HG03108 (cell line): ENCODE measurements at regions not wholly inside any gene's neighbourhood (a gene's known extent, or its start where the extent isn't known, plus 50 kb on each side); places are given as distances from the start of the nearest gene placed in this dataset.

Experiments
- ATAC-seq: cut with Tn5 transposase; IDR thresholded peaks from one replicate; pipeline ENCODE4 v1.9.1; 2021; ENCODE audit warnings: moderate library complexity; ENCODE audit not compliant: unreplicated experiment

DNA sequence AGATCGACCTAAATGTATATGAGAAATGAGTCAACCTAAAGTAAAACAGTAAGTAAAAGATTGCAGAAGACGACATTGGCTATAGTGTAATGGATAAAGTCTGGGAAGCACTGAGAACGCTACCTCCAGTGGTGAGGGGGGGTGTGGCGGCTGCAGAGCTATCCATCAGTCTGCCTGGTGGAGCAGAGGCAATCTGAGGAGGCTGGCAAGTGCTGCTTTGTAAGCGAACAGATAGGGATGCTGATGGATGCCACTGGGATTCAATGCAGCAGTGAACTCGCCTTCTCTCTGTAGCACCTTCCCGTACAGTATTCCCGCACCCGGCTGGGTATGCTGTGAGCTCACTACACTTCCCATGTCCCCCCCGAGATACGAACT, 261.5 kb downstream of the NSG2 start:
- no peak for ATAC-seq

GRCh38 chr5:174307656-174308271, 262.3 kb downstream of the NSG2 start:
- no peak for ATAC-seq

- no peak for ATAC-seq
These were observed 263.8 kb downstream of the NSG2 start for GRCh38 chr5:174309131-174309795.

GRCh38 chr5:174310243-174310642, 264.7 kb downstream of the NSG2 start:
- no peak for ATAC-seq

DNA sequence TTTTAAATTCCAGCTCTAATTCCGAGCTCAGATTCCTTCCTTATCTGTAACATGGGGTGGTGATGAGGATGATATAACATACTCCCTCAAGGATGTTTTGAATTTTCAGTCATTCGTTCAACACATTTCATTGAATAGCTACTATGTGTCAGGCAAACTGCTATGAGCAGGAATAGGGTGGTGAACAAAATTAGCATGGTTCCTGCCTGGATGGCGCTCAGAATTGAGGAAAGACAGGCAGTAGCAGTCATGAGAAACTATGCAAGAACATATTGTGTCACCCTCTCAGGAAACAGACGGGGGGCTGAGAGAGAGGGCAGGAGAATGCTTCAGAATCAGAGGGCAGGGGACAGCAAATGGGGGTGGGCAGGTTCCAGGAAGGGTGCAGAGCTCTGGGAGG, 265.2 kb downstream of the NSG2 start:
- no peak for ATAC-seq

- ATAC-seq = no peak
These were observed 265.6 kb downstream of the NSG2 start for GRCh38 chr5:174311121-174311520.

DNA sequence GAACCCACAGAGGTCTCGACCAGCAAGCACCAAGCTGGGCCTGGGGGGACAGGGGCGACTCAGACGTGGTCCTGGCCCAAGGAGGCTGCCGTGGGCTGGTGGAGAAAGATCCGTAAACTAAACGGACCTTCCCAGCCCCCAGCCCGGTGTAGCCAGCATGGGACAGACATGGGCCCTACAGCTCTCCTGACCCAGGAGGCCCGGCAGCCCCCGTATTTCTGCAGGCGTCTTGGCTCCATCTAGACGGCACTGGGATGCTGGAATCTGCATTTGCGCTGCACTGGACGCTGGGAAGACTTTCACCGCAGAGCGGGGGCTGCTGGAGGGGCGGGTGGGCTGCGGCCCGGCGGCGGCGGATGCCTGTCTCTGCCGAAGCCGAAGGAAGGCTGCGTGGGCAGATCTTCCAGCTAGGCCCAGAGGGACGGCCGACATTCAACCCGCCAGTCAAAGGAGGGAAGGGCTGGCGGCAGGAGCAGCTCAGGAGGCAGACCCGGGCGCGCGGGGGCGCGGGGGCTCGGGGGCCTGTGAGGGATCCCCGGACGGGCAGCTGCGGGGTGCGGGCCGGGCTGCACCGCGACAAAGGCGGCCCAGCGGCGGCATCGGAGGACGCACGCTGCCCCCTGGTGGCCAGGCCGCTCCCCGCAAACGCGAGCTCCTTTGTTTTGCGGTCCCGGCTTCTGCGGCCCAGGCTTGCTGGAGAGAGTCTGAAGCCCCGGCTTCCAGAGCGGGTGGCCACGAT, 266.2 kb downstream of the NSG2 start:
- ATAC-seq = no peak

- ATAC-seq = no peak
These were observed 266.7 kb downstream of the NSG2 start for GRCh38 chr5:174312270-174312617.

- ATAC-seq = no peak
These were observed 267.1 kb downstream of the NSG2 start for GRCh38 chr5:174312641-174313040.

GRCh38 chr5:174313615-174314014, 268.1 kb downstream of the NSG2 start:
- no peak for ATAC-seq

- no peak for ATAC-seq
These were observed 268.8 kb downstream of the NSG2 start for GRCh38 chr5:174314261-174314660.

DNA sequence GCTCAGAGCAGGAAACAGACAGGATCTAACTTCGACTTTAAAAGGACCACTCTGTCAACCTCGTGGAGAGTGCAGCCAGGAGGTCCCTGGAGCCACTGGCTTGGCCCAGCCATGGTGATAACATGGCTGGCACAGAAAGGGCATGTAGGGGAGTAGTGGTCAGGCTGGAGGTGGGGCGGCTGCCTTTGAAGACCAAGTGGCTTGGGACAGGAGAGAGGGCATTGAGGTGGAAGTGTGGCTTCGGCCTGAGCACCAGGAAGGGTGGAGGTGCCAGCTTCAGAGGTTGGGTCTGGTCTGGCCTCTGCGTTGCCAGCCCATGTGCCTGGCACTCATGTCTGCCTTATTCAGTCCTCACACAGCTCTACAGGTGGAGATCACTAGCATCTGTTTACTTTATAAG, 270.0 kb downstream of the NSG2 start:
- ATAC-seq = no peak

DNA sequence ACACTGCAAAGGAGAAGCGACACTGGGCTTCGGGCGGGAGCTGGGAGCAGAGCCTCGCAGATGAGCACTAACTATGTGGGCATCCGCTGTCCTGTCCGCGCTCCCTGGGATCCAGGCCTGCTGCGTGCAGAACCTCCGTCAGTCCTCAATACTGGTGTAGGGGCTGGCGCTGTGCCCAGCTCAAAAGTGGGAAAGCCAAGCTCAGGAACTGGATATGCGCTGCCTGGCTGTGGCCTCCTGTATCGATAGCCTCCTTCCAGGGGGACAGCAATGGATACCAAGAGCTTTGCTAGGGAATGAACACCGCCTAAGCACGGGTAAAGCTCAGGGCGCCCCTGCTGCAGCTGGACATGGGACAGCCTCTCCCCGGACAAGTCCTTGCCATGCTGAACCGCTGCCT, 270.4 kb downstream of the NSG2 start:
- ATAC-seq = no peak

GRCh38 chr5:174316326-174316725, 270.8 kb downstream of the NSG2 start:
- ATAC-seq = no peak

GRCh38 chr5:174317256-174317894, 271.9 kb downstream of the NSG2 start:
- ATAC-seq = no peak

GRCh38 chr5:174318578-174318977, 273.1 kb downstream of the NSG2 start:
- ATAC-seq = no peak

DNA sequence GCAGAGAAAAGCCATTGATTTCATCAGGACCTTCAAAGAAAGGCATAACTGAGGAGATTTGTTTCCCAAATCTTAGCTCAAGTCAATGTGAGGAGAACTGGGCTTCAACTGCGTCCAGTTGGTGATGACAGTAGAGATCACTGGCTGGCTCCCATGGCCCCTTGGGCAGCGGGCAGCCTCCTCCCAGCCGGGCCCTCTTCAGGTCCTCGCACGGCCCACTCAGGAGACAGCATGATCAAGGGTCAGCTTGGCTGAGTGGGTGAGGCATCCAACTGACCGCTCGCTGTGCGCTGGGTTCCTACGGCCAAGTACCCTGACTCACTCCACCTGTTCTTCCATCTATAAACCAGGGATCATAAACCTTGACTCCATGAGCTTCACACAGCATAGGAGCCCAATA, 274.0 kb downstream of the NSG2 start:
- ATAC-seq = no peak

GRCh38 chr5:174320051-174320450, 274.5 kb downstream of the NSG2 start:
- no peak for ATAC-seq

DNA sequence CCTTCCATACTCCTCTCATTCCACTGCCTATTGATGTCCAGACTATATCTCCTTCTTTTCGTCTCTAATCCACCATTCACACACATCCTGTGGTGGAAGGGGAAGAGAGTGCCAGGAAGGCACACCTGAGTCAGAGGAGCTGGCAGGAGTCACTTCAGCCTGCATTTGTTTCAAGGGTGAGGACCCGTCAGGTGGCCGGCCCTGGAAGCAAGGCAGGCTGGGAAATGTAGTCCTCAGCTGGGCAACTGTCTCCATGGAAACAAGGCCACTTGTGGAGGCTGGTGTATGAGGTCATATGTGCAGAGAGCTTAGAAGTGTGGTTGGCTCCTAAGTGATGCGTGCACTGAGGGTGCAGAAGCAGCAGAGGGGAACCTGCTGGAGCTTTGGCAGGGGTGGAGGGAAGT, 278.4 kb downstream of the NSG2 start:
- ATAC-seq = no peak

- ATAC-seq = no peak
These were observed 279.2 kb downstream of the NSG2 start for GRCh38 chr5:174324680-174325079.

GRCh38 chr5:174325431-174325830, 279.9 kb downstream of the NSG2 start:
- ATAC-seq = no peak

DNA sequence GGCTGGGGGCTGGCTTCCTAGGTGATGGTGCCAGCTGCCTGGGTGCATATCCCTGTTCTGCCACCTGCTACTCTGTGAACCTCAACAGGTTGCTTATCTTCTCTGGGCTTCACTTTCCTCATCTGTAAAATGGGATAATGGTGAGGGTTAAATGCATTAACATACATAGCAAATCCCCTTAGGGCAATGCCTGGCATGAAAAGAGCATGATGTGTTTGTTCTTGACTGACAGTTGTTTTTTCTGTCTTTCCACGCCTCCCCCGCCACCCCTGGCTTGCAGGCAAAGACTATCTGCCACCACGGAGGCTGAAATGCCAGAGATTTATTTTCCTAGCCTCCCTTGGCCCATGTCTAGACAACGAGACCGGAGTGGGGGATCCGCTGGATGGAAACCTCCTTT, 280.5 kb downstream of the NSG2 start:
- ATAC-seq = no peak
